H9 (cell line): ENCODE measurements at regions not wholly inside any gene's neighbourhood (a gene's known extent, or its start where the extent isn't known, plus 50 kb on each side); places are given as distances from the start of the nearest gene placed in this dataset.

Experiments used
- DNase-seq: peaks from one replicate; pipeline ENCODE4 v3.0.0-alpha.2; 2017
- H2AFZ ChIP-seq: one replicate; pipeline ENCODE4 v1.6.1; 2013; ENCODE audit warnings: mild to moderate bottlenecking, low read length, control low read depth, moderate library complexity
- H2AK5ac ChIP-seq: 2 replicates; pipeline ENCODE4 v1.6.1; 2013; ENCODE audit warnings: low read length, control low read depth, mixed read lengths; ENCODE audit not compliant: insufficient read length
- H2BK120ac ChIP-seq: one replicate; pipeline ENCODE4 v1.6.1; 2013; ENCODE audit warnings: low read depth, mild to moderate bottlenecking, low read length, control low read depth, inconsistent platforms; ENCODE audit not compliant: poor library complexity, severe bottlenecking
- H2BK12ac ChIP-seq: 2 replicates; pipeline ENCODE4 v1.6.1; 2013; ENCODE audit warnings: low read length, control low read depth, mixed read lengths, low read depth; ENCODE audit not compliant: insufficient read length
- H2BK15ac ChIP-seq: 2 replicates; pipeline ENCODE4 v1.6.1; 2013; ENCODE audit warnings: low read depth, low read length, control low read depth
- H2BK20ac ChIP-seq: one replicate; pipeline ENCODE4 v1.6.1; 2013; ENCODE audit warnings: low read depth, mild to moderate bottlenecking, low read length, control low read depth, inconsistent platforms; ENCODE audit not compliant: poor library complexity, severe bottlenecking
- H2BK5ac ChIP-seq: 2 replicates; pipeline ENCODE4 v1.6.1; 2013; ENCODE audit warnings: low read length, control low read depth, mixed read lengths; ENCODE audit not compliant: insufficient read length
- H3K14ac ChIP-seq: 2 replicates; pipeline ENCODE4 v1.6.1; 2013; ENCODE audit warnings: low read length, control low read depth; ENCODE audit not compliant: insufficient read depth
- H3K18ac ChIP-seq: 2 replicates; pipeline ENCODE4 v1.6.1; 2013; ENCODE audit warnings: low read depth, mild to moderate bottlenecking, mixed read lengths, low read length, control low read depth; ENCODE audit not compliant: insufficient read length
- H3K23ac ChIP-seq: 2 replicates; pipeline ENCODE4 v1.6.1; 2013; ENCODE audit warnings: low read length, control low read depth, mixed read lengths, low read depth; ENCODE audit not compliant: insufficient read length
- H3K23me2 ChIP-seq: 2 replicates; pipeline ENCODE4 v1.6.1; 2013; ENCODE audit warnings: low read depth, mild to moderate bottlenecking, mixed read lengths, low read length, control low read depth; ENCODE audit not compliant: insufficient read length, poor library complexity, severe bottlenecking
- H3K27ac ChIP-seq: 2 replicates; pipeline ENCODE4 v1.5.1; 2013; ENCODE audit warnings: low read length, control low read depth, mixed read lengths, low read depth; ENCODE audit not compliant: insufficient read length
- H3K27me3 ChIP-seq: 2 replicates; pipeline ENCODE4 v1.6.1; 2013; ENCODE audit warnings: low read length, control low read depth, inconsistent platforms; ENCODE audit not compliant: insufficient read depth
- H3K4ac ChIP-seq: 2 replicates; pipeline ENCODE4 v1.6.1; 2013; ENCODE audit warnings: low read depth, mild to moderate bottlenecking, control low read depth, inconsistent platforms, low read length, moderate library complexity
- H3K4me1 ChIP-seq: 2 replicates; pipeline ENCODE4 v1.6.1; 2013; ENCODE audit warnings: low read length, control low read depth, inconsistent platforms; ENCODE audit not compliant: insufficient read depth
- H3K4me2 ChIP-seq: 2 replicates; pipeline ENCODE4 v1.6.1; 2013; ENCODE audit warnings: low read length, control low read depth, mixed read lengths; ENCODE audit not compliant: insufficient read length, insufficient read depth
- H3K56ac ChIP-seq: 2 replicates; pipeline ENCODE4 v1.6.1; 2013; ENCODE audit warnings: low read depth, mild to moderate bottlenecking, mixed read lengths, low read length, control low read depth; ENCODE audit not compliant: insufficient read length
- H3K79me1 ChIP-seq: 2 replicates; pipeline ENCODE4 v1.6.1; 2013; ENCODE audit warnings: low read depth, mild to moderate bottlenecking, moderate library complexity, low read length, control low read depth, inconsistent platforms; ENCODE audit not compliant: insufficient read depth, poor library complexity, severe bottlenecking
- H3K79me2 ChIP-seq: 2 replicates; pipeline ENCODE4 v1.6.1; 2013; ENCODE audit warnings: low read length, control low read depth, inconsistent platforms; ENCODE audit not compliant: insufficient read depth
- H3K9ac ChIP-seq: 2 replicates; pipeline ENCODE4 v1.6.1; 2013; ENCODE audit warnings: low read length, control low read depth, mixed read lengths; ENCODE audit not compliant: insufficient read length; ENCODE audit errors: extremely low read depth
- H3K9me3 ChIP-seq: one replicate; pipeline ENCODE4 v1.6.1; 2013; ENCODE audit warnings: low read depth, low read length, inconsistent platforms; ENCODE audit not compliant: control insufficient read depth
- H3T11ph ChIP-seq: one replicate; pipeline ENCODE4 v1.6.1; 2013; ENCODE audit warnings: mild to moderate bottlenecking, low read length, control low read depth, inconsistent platforms
- H4K20me1 ChIP-seq: one replicate; pipeline ENCODE4 v1.6.1; 2013; ENCODE audit not compliant: control insufficient read depth, insufficient read length, insufficient read depth
- H4K5ac ChIP-seq: 2 replicates; pipeline ENCODE4 v1.6.1; 2013; ENCODE audit warnings: low read depth, mild to moderate bottlenecking, mixed read lengths, low read length, control low read depth; ENCODE audit not compliant: insufficient read length
- H4K8ac ChIP-seq: replicated peaks from 2 replicates; pipeline ENCODE4 v1.6.1; 2013; ENCODE audit warnings: low read length, control low read depth, mixed read lengths, low read depth; ENCODE audit not compliant: insufficient read length
- H4K91ac ChIP-seq: 2 replicates; pipeline ENCODE4 v1.6.1; 2013; ENCODE audit warnings: low read depth, mild to moderate bottlenecking, moderate library complexity, mixed read lengths, low read length, control low read depth; ENCODE audit not compliant: insufficient read length
- H3K27ac Mint-ChIP-seq, 3 experiments: 2 replicates in 2 of 3; 3 replicates in 1 of 3; pipeline ENCODE4 v1.8.0; 2020 to 2021; ENCODE audit warnings: mixed read lengths in 3 of 3, mild to moderate bottlenecking in 1 of 3, moderate library complexity in 1 of 3
- H3K27me3 Mint-ChIP-seq: 2 replicates; pipeline ENCODE4 v1.8.0; 2021; ENCODE audit warnings: low read depth, mild to moderate bottlenecking, moderate library complexity, mixed read lengths
- H3K36me3 Mint-ChIP-seq, 3 experiments: 2 replicates in 2 of 3; 3 replicates in 1 of 3; pipeline ENCODE4 v1.8.0; 2020 to 2021; ENCODE audit warnings: low read depth in 3 of 3, mixed read lengths in 3 of 3; ENCODE audit not compliant: insufficient read depth in 1 of 3
- H3K4me1 Mint-ChIP-seq, 2 experiments: 2 replicates each; pipeline ENCODE4 v1.8.0; 2020; ENCODE audit warnings: mixed read lengths in 2 of 2
- H3K4me3 Mint-ChIP-seq, 2 experiments: 2 replicates in 1 of 2; 3 replicates in 1 of 2; pipeline ENCODE4 v1.8.0; 2020 to 2021; ENCODE audit warnings: mild to moderate bottlenecking in 2 of 2, mixed read lengths in 2 of 2, moderate library complexity in 1 of 2
- H3K9me3 Mint-ChIP-seq, 2 experiments: 2 replicates in 1 of 2; 3 replicates in 1 of 2; pipeline ENCODE4 v1.8.0; 2020; ENCODE audit warnings: mild to moderate bottlenecking in 2 of 2, mixed read lengths in 2 of 2, moderate library complexity in 1 of 2
- CTCF ChIP-seq: fragments of 200-600 bp; sonication (generic); conservative IDR thresholded peaks from 3 replicates; pipeline ENCODE4 v1.8.0; 2021; ENCODE audit warnings: antibody characterized with exemption, mild to moderate bottlenecking
- WGBS: extraction: QIAGEN DNeasy Blood & Tissue Kit; methylation state at CpG from one replicate; pipeline ENCODE4 v1.1.7; 2013; ENCODE audit warnings: missing lambda C conversion rate, low lambda C conversion rate, mixed read lengths; ENCODE audit not compliant: insufficient read length; ENCODE audit errors: extremely low coverage; 5-methylcytosine and 5-hydroxymethylcytosine counted together

- no peak overlapping the region for H2BK120ac ChIP-seq
- no peak overlapping the region for H2BK12ac ChIP-seq
- H2AK5ac ChIP-seq = no peak overlapping the region
- no peak overlapping the region for H3K56ac ChIP-seq
- H3K4me2 ChIP-seq = no peak overlapping the region
- H3K4ac ChIP-seq = no peak overlapping the region
- H3K27me3 ChIP-seq = no peaks in the 10 kb centered on the region
- no peaks in the 10 kb centered on the region for H3K23me2 ChIP-seq
- Mint-ChIP-seq H3K4me3 (no peak overlapping the region), H3K36me3 (no peaks in the 10 kb centered on the region), H3K27me3 (no peaks in the 10 kb centered on the region), H3K27ac (peak overlapping the region in 1 of 3 experiments; percentile 35; a peak in 1 of 7 replicates), H3K4me1 (no peaks in the 10 kb centered on the region), H3K9me3 (no peaks in the 10 kb centered on the region)
- no peak overlapping the region for H3K9ac ChIP-seq
- no peak overlapping the region for H2BK5ac ChIP-seq
- H2BK20ac ChIP-seq = no peak overlapping the region
- no peak overlapping the region for H2AFZ ChIP-seq
- no peak for TF ChIP-seq CTCF
- WGBS = no CpG with 5 or more reads among the region's 4 CpGs
- H3K79me2 ChIP-seq = no peaks in the 10 kb centered on the region
- no peak overlapping the region for H4K91ac ChIP-seq
- H3K9me3 ChIP-seq = no peaks in the 10 kb centered on the region
- no peaks in the 10 kb centered on the region for H4K20me1 ChIP-seq
- H3K18ac ChIP-seq = no peak overlapping the region
- no peak overlapping the region for H2BK15ac ChIP-seq
- no peak overlapping the region for H3K14ac ChIP-seq
- H3T11ph ChIP-seq = no peak overlapping the region
- no peaks in the 10 kb centered on the region for H3K79me1 ChIP-seq
- no peak overlapping the region for H3K27ac ChIP-seq
- H4K8ac ChIP-seq = no peak overlapping the region
- DNase-seq = no peak
- H3K23ac ChIP-seq = no peak overlapping the region
- H4K5ac ChIP-seq = no peak overlapping the region
- H3K4me1 ChIP-seq = no peaks in the 10 kb centered on the region
These were observed 1753.2 kb upstream of the PCDH7 start for GRCh38 chr4:28966982-28967381.
